ENCODE measurements at regions not wholly inside any gene's neighbourhood (a gene's known extent, or its start where the extent isn't known, plus 50 kb on each side); places are given as distances from the start of the nearest gene placed in this dataset.
"Not testable (repeated sequence)": the region's sequence is repeated elsewhere in the genome, so short reads cannot be mapped to it uniquely, and the experiment has no call there.

DNA sequence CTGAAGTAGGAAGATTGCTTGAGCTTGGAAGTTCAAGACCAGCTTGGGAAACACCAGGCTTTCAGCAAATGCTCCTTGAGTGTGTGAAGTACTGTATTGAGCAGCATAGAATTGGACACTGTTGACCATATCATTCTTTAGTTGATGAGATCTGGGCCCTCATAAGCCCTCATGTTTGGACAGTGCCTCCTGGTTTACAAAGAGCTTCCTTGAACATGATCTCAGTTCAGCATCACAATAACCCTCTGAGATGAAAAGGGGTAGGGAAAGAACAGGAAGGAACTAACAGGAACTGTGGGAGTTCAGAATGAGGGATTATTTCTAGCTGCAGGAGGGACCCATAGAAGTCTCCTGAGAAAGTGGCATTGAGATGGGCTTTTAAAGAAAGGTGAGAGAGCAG, 153.2 kb downstream of the C12orf75 start:
- DNase-seq: no peak

GRCh38 chr12:105485321-105485910, 154.9 kb downstream of the C12orf75 start:
- DNase-seq: no peak

DNA sequence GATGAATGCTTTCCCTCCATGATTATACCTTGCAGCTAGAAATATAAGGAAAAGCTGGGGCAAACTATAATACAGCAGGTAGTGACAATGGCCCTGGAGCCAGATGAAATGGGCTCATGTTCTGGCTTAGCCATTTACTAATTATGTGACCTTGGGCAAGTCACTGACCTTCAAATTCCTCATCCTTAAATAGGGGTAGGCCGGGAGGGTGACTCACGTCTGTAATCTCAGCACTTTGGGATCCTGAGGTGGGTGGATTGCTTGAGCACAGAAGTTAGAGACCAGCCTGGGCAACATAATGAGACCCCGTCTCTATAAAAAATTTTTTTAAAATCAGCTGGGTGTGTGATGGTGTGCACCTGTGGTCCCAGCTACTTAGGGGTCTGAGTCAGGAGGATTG, 155.4 kb downstream of the C12orf75 start:
- no peak for DNase-seq

- DNase-seq: no peak
These were observed 157.5 kb downstream of the C12orf75 start for GRCh38 chr12:105487963-105488362.

- DNase-seq: no peak
These were observed 162.4 kb downstream of the C12orf75 start for GRCh38 chr12:105492591-105493545.

DNA sequence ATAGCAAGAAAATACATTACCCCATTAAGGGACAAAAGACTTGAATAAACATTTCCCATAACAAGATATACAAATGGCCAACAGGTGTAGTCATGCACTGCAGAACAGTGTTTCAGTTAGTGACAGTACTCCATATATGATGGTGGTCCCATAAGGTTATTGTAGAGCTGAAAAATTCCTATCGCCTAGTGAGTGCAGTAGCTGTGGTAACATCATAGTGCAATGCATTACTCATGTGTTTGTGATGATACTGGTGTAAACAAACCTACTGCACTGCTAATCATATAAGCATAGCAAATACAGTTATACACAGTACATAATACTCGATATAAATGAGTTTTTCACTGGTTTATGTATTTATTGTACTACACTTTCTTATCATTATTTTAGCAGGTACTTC, 168.7 kb downstream of the C12orf75 start:
- DNase-seq: no peak

GRCh38 chr12:105500676-105501075, 170.2 kb downstream of the C12orf75 start:
- DNase-seq: not testable (repeated sequence)

DNA sequence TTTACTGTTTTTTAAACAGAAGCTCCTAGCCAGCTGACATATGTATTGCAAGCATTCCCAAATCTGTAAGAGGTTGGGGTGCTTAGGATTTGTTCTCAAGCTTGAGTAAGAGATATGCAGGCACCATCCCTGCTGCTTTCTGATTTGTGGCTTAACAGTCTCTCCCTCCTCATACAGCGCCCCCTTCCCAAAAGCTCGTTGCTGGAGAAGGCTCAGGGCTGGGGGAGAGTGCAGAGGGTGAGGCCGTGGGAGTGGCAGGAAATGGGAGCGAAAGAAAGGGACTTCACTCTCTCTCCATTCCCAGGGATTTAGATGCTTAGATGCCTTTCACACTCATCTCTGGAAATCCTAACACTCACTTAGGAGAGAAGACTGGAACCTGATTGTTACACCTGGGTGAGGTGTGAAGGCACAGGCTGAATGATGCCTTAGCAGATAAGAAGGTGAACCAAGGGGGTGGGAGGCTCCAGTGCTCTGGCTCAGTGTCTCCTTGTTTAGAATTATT, 172.0 kb downstream of the C12orf75 start:
- no peak for DNase-seq

GRCh38 chr12:105503619-105504018, 173.1 kb downstream of the C12orf75 start:
- DNase-seq: no peak

GRCh38 chr12:105504286-105504685, 173.8 kb downstream of the C12orf75 start:
- DNase-seq: no peak

GRCh38 chr12:105506678-105507310, 176.3 kb downstream of the C12orf75 start:
- DNase-seq: no peak

GRCh38 chr12:105507311-105508038, 177.0 kb downstream of the C12orf75 start:
- DNase-seq: no peak

DNA sequence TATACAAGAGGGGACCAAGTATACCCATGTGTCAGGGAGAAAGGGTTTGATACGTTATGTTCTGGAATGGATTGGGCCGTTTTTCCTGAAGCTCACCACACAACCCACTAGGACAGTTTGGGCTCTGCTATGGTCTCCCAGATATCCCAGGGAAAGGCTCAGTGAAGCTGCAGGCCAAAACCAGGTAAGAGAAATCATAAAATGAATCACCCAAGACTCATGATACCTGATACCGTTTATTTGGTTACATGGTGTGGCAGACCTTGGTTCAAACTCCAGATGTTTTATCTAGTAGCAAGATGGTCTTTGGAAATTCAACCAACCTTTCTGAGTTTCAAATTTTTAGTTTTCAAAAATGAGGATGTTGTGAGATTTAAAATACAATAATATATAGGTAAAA, 177.6 kb downstream of the C12orf75 start:
- DNase-seq: no peak

GRCh38 chr12:105510526-105510925, 180.0 kb downstream of the C12orf75 start:
- DNase-seq: no peak

DNA sequence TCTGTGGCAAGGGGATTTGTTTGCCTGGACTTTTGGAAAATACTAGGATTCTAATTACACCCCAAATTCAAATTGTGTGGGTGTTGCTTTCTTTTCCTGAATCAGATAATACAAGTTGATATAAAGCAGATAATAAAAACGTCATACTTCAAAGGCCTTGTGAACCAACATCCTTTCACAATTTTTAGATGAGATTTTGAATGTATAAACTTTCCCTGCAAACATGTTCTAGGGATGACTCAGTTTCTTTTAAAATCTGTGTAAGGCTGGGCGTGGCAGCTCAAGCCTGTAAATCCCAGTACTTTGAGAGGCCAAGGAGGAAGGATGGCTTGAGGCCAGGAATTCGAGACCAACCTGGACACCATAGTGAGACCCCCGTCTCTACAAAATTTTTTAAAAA, 182.4 kb downstream of the C12orf75 start:
- DNase-seq: not testable (repeated sequence)

DNA sequence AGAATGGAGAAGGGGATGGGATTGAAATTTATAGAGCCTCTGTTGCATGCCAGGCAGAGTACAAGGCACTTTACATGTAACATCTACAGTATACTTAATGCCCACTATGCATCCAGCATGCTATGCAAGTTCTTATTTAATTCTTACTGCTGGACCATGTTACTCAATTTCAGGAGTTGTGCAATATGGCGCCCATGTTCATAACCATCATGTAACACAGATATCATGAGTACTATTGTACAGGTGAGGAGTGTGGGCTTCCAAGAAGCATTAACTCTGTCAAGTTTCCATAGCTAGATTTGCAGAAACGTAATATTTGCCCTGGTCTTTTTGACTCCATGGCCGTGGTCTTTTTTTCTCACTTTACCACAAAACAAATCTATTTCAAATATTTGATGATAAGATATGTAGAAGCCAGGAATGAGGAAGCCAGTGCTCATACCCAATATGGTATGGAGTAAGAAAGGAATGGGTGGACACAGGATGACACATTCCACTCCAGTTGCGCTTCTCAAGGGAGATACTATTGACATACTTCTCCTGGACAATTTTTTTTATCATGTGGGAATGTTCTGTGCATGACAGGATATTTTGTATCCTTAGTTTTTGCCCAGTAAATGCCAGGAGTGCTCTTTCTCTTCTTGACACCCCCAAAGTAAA, 191.8 kb downstream of the C12orf75 start:
- DNase-seq: no peak

DNA sequence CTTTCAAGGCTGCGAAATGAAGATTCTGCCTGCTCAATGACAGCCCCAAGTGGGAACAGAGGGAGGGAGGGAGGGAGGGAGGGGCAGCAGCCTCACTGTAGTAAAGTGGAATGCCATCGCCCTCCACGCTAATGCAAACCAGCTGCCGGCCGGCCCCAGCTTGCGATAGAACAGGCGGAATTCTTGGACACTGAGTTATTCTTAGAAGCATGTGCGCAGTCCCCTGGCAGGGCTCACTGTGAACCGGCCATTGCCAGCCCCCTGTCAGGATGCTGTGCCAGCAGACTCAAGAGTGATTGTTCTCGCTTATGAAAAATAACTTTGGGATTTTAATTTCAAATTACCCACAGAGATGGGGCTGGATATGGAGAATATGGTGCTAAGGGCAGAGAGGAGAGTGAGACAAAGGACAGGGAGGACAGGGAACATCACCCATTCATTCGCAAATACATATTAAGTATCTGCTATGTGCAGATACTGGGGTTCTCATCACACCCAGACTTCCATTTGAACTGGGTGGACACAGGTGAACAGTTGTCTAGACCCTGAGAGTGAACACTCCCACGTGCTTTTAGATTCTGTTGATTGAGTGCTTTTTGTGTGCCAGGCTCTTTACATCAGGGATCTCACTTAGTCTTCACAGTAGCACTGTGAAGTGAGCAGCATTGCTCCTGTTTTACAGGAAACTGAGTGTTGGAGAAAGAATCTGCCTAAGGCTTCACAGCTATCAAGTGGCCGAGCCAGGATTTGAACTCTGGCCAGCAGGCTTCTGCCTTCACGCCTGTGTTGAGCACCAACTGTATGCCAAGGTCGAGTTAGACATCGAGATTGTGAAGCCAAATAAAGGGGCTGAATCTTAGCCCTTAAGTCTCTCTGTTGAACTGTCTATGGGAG, 192.9 kb downstream of the C12orf75 start:
- no peak for DNase-seq

DNA sequence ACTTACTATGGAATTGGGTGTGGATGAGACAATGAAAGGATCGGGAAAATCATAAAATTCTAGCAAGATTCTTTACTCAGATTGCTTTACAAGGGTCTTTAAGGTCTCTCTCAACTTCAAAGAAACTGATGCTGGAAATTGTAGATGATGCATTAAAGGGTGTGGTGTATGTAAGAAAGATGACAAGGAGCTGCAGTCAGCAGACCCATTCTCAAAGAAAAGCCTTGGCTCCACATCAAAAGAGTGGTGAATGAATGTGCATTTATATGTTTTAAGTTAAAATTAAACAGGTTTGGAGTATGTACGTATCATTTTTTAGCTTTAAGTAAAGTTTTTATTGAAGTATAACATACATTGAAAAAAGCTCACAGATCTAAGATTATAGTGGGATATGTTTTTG, 194.5 kb downstream of the C12orf75 start:
- no peak for DNase-seq

- no peak for DNase-seq
These were observed 203.6 kb downstream of the C12orf75 start for GRCh38 chr12:105534068-105534467.

- DNase-seq: not testable (repeated sequence)
These were observed 204.5 kb downstream of the C12orf75 start for GRCh38 chr12:105535033-105535432.

- no peak for DNase-seq
These were observed 208.4 kb downstream of the C12orf75 start for GRCh38 chr12:105538880-105539279.

Measured in hippocampal formation (tissue), 2 donors.